Keratinocyte (primary cell): ENCODE measurements at regions not wholly inside any gene's neighbourhood (a gene's known extent, or its start where the extent isn't known, plus 50 kb on each side); places are given as distances from the start of the nearest gene placed in this dataset.

Experiments used
- DNase-seq: peaks from one replicate; pipeline ENCODE4 v3.0.0-alpha.2; 2011; ENCODE audit warnings: low read depth, missing footprints, low spot score
- FAIRE-seq: peaks from 2 replicates; lab custom pipeline; 2011; peaks lifted over from hg19 to GRCh38; lab: Jason Lieb, UNC
- H2AFZ ChIP-seq: 2 replicates; pipeline ENCODE4 v1.6.0; 2012; ENCODE audit warnings: low read length, control low read depth, inconsistent platforms; ENCODE audit not compliant: control insufficient read depth
- H3K27ac ChIP-seq: 2 replicates; pipeline ENCODE4 v1.5.1; 2011; ENCODE audit warnings: low read length; ENCODE audit not compliant: control insufficient read depth, insufficient read depth
- H3K27me3 ChIP-seq: 3 replicates; pipeline ENCODE4 v1.6.0; 2011; ENCODE audit warnings: low read length; ENCODE audit not compliant: control insufficient read depth, insufficient read depth; ENCODE audit errors: extremely low read depth
- H3K36me3 ChIP-seq, 2 experiments: 2 replicates in 1 of 2; 3 replicates in 1 of 2; pipeline ENCODE4 v1.5.1; 2011; ENCODE audit warnings: low read length in 2 of 2, mild to moderate bottlenecking in 1 of 2; ENCODE audit not compliant: control insufficient read depth in 2 of 2, insufficient read depth in 2 of 2; ENCODE audit errors: extremely low read depth in 1 of 2
- H3K4me1 ChIP-seq: 3 replicates; pipeline ENCODE4 v1.5.1; 2011; ENCODE audit warnings: low read length; ENCODE audit not compliant: control insufficient read depth, insufficient read depth; ENCODE audit errors: extremely low read depth
- H3K4me2 ChIP-seq: 3 replicates; pipeline ENCODE4 v1.6.0; 2011; ENCODE audit warnings: low read depth, low read length; ENCODE audit not compliant: control insufficient read depth, insufficient read depth; ENCODE audit errors: extremely low read depth
- H3K4me3 ChIP-seq, 3 experiments: fragments of 200-600 bp in 1 of 3; sonication (generic) in 1 of 3; 2 replicates in 2 of 3; 3 replicates in 1 of 3; pipeline ENCODE4 v1.5.1; 2011 to 2016; ENCODE audit warnings: low read length in 3 of 3, mild to moderate bottlenecking in 3 of 3, control low read depth in 2 of 3, inconsistent platforms in 1 of 3, low read depth in 1 of 3, mixed read lengths in 1 of 3, mixed run types in 1 of 3, moderate library complexity in 1 of 3; ENCODE audit not compliant: control insufficient read depth in 2 of 3, insufficient read depth in 2 of 3; ENCODE audit errors: extremely low read depth in 1 of 3
- H3K79me2 ChIP-seq: 2 replicates; pipeline ENCODE4 v1.6.0; 2012; ENCODE audit warnings: low read length; ENCODE audit not compliant: control insufficient read depth, insufficient read depth
- H3K9ac ChIP-seq: 3 replicates; pipeline ENCODE4 v1.6.0; 2011; ENCODE audit warnings: low read length; ENCODE audit not compliant: control insufficient read depth, insufficient read depth; ENCODE audit errors: extremely low read depth
- H3K9me1 ChIP-seq: 3 replicates; pipeline ENCODE4 v1.6.0; 2011; ENCODE audit warnings: low read length; ENCODE audit not compliant: control insufficient read depth, insufficient read depth; ENCODE audit errors: extremely low read depth
- H3K9me3 ChIP-seq: 2 replicates; pipeline ENCODE4 v1.5.1; 2012; ENCODE audit warnings: low read depth, low read length; ENCODE audit not compliant: control insufficient read depth
- H4K20me1 ChIP-seq: 3 replicates; pipeline ENCODE4 v1.6.0; 2011; ENCODE audit warnings: low read length; ENCODE audit not compliant: control insufficient read depth, insufficient read depth; ENCODE audit errors: extremely low read depth
- EZH2 ChIP-seq: IDR thresholded peaks from one replicate; pipeline ENCODE4 v1.6.1; 2012; ENCODE audit warnings: inconsistent platforms, mild to moderate bottlenecking, low read length, moderate library complexity
- dilution Hi-C: fragments of 300-500 bp; cut with MboI; formaldehyde crosslinking; loops from one replicate; pipeline ENCODE4 v1.7.0; 2020; ENCODE audit warnings: low sequenced_read_pairs; ENCODE audit not compliant: extremely low pct_ligation_motif_present
- TF ChIP-seq, protein P1 (sequence below), 3 experiments: IDR thresholded peaks in 1 of 3; conservative IDR thresholded peaks in 1 of 3; optimal IDR thresholded peaks in 1 of 3; 2 replicates in 2 of 3; 3 replicates in 1 of 3; pipeline versions ENCODE3 to v1.5.1; 2011; ENCODE audit warnings: low read length in 3 of 3, mild to moderate bottlenecking in 3 of 3, moderate library complexity in 2 of 3, control low read depth in 1 of 3, inconsistent platforms in 1 of 3; ENCODE audit not compliant: insufficient read depth in 2 of 3; ENCODE audit errors: extremely low read depth in 1 of 3

- Histone ChIP-seq H3K4me3 (no peak overlapping the region), H4K20me1 (no peaks in the 10 kb centered on the region), H3K9me1 (no peaks in the 10 kb centered on the region), H2AFZ (no peak overlapping the region), H3K79me2 (no peaks in the 10 kb centered on the region), H3K36me3 (no peaks in the 10 kb centered on the region), H3K27ac (no peak overlapping the region), H3K9me3 (no peaks in the 10 kb centered on the region), H3K27me3 (no peaks in the 10 kb centered on the region), H3K4me1 (no peaks in the 10 kb centered on the region), H3K4me2 (no peak overlapping the region), H3K9ac (no peak overlapping the region)
- no peak for FAIRE-seq
- DNase-seq = no peak
- dilution Hi-C loops = no loop called here
- TF ChIP-seq EZH2 = no peak
- TF ChIP-seq, protein P1, sequence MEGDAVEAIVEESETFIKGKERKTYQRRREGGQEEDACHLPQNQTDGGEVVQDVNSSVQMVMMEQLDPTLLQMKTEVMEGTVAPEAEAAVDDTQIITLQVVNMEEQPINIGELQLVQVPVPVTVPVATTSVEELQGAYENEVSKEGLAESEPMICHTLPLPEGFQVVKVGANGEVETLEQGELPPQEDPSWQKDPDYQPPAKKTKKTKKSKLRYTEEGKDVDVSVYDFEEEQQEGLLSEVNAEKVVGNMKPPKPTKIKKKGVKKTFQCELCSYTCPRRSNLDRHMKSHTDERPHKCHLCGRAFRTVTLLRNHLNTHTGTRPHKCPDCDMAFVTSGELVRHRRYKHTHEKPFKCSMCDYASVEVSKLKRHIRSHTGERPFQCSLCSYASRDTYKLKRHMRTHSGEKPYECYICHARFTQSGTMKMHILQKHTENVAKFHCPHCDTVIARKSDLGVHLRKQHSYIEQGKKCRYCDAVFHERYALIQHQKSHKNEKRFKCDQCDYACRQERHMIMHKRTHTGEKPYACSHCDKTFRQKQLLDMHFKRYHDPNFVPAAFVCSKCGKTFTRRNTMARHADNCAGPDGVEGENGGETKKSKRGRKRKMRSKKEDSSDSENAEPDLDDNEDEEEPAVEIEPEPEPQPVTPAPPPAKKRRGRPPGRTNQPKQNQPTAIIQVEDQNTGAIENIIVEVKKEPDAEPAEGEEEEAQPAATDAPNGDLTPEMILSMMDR (optimal IDR thresholded peaks at IDR 0.05 in 1 of 3, IDR thresholded peaks at IDR 0.05 in 1 of 3, conservative IDR thresholded peaks at IDR 0.05 in 1 of 3; ENCODE audit: extremely low read depth in 1 of 3, insufficient read depth in 2 of 3, low read length in 3 of 3) = no peak
These were observed 786.5 kb upstream of the CITED2 start for GRCh38 chr6:140160909-140161308.

DNA sequence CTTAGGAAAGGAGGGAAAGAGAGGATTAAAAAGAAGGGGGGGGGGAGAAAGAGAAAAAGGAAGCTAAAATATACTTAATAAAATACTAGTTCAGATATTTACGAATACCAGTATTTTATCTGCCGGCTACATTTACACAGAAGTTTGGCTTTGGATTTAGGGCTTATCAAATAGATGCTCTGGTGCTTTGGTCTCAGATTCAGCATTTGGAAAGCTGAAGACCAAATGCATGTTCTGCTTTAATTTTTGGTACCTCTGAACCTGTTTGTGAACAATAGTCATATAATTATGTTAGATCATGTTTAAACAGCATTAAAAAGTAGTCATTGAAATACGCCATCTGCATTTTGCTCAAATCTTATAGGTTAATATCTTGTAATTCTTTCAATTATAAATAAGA is 786.0 kb upstream of the CITED2 start:
- H3K36me3 ChIP-seq = no peaks in the 10 kb centered on the region
- no peak overlapping the region for H3K27ac ChIP-seq
- TF ChIP-seq EZH2 = no peak
- TF ChIP-seq, protein P1 (optimal IDR thresholded peaks at IDR 0.05 in 1 of 3, IDR thresholded peaks at IDR 0.05 in 1 of 3, conservative IDR thresholded peaks at IDR 0.05 in 1 of 3; ENCODE audit: extremely low read depth in 1 of 3, insufficient read depth in 2 of 3, low read length in 3 of 3) = no peak
- no peak overlapping the region for H3K4me3 ChIP-seq
- no peak for FAIRE-seq
- H3K27me3 ChIP-seq = no peaks in the 10 kb centered on the region
- H3K9me3 ChIP-seq = no peaks in the 10 kb centered on the region
- no peak overlapping the region for H3K4me2 ChIP-seq
- no peaks in the 10 kb centered on the region for H3K9me1 ChIP-seq
- no peak for DNase-seq
- H3K79me2 ChIP-seq = no peaks in the 10 kb centered on the region
- H3K9ac ChIP-seq = no peak overlapping the region
- no peaks in the 10 kb centered on the region for H3K4me1 ChIP-seq
- H4K20me1 ChIP-seq = no peaks in the 10 kb centered on the region
- no peak overlapping the region for H2AFZ ChIP-seq
- dilution Hi-C loops = no loop called here
